ENCODE measurements at regions not wholly inside any gene's neighbourhood (a gene's known extent, or its start where the extent isn't known, plus 50 kb on each side); places are given as distances from the start of the nearest gene placed in this dataset.

DNA sequence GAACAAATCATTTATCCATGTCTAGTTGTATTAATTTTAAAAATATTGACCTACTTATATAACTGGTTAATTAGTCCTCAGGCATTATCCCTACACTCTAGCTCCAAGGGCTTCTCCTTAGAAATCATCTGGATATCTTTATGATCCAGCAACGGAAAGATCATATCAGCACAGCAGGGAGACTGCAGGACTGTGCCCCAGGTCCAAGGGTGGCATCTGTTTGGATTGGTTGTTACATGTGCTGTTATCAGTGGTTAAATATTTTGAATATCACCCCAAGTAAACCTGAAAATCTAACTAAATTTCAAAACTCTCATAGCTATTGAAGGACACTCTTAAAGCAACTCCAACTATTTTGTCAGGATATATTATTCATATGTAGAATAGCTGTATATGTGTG, 556.2 kb upstream of the ZEB2 start:
- TF ChIP-seq, protein P1, sequence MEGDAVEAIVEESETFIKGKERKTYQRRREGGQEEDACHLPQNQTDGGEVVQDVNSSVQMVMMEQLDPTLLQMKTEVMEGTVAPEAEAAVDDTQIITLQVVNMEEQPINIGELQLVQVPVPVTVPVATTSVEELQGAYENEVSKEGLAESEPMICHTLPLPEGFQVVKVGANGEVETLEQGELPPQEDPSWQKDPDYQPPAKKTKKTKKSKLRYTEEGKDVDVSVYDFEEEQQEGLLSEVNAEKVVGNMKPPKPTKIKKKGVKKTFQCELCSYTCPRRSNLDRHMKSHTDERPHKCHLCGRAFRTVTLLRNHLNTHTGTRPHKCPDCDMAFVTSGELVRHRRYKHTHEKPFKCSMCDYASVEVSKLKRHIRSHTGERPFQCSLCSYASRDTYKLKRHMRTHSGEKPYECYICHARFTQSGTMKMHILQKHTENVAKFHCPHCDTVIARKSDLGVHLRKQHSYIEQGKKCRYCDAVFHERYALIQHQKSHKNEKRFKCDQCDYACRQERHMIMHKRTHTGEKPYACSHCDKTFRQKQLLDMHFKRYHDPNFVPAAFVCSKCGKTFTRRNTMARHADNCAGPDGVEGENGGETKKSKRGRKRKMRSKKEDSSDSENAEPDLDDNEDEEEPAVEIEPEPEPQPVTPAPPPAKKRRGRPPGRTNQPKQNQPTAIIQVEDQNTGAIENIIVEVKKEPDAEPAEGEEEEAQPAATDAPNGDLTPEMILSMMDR (IDR thresholded peaks at IDR 0.05) = no peak
- intact Hi-C loops (cut with DNase I, micrococcal nuclease) = no loop called here
- Histone ChIP-seq H3K9me3 (no peaks in the 10 kb centered on the region), H3K36me3 (ENCODE audit: low read depth) (no peaks in the 10 kb centered on the region), H3K4me1 (ENCODE audit: low read depth) (no peaks in the 10 kb centered on the region), H3K4me3 (no peak overlapping the region)
- DNase-seq (no peak), ATAC-seq (no peak)

DNA sequence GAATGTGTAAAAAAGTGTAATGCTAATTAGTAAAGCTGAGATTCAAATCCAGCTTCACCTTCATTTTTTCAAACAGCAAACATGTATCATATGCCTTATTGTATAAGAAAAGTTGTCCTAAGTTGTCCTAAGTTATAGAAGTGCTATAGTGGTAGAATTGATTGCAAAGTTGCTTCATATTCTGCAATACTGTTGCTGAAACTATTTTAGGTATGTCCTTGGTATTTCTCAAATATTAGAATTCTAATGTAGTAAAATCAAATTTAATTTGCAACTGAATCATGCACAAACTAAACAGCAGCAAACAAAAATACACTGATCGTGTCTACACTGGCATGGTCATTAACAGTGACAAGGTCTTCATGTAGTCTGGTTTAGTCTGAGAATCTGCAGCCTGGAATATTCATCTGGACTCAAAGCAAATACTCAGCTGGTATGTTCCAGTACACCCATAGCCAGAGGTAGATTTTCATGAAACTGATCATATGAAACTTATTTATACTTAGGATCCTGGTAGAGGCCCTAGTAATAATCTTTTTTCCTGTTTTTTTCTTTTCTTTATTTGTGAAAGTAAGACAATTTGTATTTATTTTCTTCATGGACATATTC, 555.6 kb upstream of the ZEB2 start:
- intact Hi-C loops (cut with DNase I, micrococcal nuclease) = no loop called here
- TF ChIP-seq, protein P1 (IDR thresholded peaks at IDR 0.05) = no peak
- Histone ChIP-seq H3K4me1 (ENCODE audit: low read depth) (no peaks in the 10 kb centered on the region), H3K4me3 (no peak overlapping the region), H3K9me3 (no peaks in the 10 kb centered on the region), H3K36me3 (ENCODE audit: low read depth) (no peaks in the 10 kb centered on the region)
- DNase-seq = no peak
- ATAC-seq = no peak

DNA sequence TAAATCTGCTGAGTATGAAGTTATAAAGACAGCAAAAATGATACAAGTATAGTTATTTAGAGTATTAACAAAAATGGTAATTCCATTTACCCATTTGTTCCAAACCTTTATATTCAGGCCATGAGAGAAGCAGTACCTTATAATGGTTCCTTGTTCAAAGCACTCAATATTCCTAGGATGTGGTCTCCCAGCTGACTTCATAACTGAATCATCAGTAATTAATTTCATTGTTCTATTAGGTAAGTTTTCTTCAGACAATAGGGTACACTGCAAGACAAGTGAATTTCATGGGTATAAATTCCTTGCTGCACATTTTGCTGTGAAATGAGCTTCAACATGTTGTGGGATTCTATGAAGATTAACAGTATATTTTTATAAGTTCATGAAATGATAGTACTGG, 550.8 kb upstream of the ZEB2 start:
- DNase-seq (no peak), ATAC-seq (no peak)
- no peaks in the 10 kb centered on the region for H3K4me1 ChIP-seq (ENCODE audit: low read depth)
- H3K4me3 ChIP-seq = no peak overlapping the region
- TF ChIP-seq, protein P1 (IDR thresholded peaks at IDR 0.05) = no peak
- no peaks in the 10 kb centered on the region for H3K9me3 ChIP-seq
- intact Hi-C loops (cut with DNase I, micrococcal nuclease) = no loop called here
- H3K36me3 ChIP-seq (ENCODE audit: low read depth) = no peaks in the 10 kb centered on the region

DNA sequence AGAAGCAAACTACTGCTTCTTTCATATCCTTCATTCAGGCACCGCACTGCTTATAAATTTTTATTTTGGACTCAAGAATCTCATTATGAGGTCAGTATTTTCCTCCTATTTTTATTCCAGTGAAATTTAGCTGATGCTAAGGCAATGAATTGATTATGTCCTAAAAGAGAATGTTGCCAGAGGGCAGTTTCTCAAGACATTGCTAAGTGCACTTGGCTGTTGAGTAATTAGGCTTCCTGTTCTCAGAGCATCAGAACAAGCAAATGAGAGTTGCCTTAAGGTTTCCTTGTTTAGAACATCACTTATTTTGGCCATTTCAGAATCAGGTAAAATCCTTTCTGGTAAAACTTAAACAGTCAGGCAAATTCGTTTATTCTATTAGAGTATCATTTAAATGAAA, 548.6 kb upstream of the ZEB2 start:
- intact Hi-C loops (cut with DNase I, micrococcal nuclease) = no loop called here
- no peaks in the 10 kb centered on the region for H3K4me1 ChIP-seq (ENCODE audit: low read depth)
- H3K4me3 ChIP-seq = no peak overlapping the region

DNA sequence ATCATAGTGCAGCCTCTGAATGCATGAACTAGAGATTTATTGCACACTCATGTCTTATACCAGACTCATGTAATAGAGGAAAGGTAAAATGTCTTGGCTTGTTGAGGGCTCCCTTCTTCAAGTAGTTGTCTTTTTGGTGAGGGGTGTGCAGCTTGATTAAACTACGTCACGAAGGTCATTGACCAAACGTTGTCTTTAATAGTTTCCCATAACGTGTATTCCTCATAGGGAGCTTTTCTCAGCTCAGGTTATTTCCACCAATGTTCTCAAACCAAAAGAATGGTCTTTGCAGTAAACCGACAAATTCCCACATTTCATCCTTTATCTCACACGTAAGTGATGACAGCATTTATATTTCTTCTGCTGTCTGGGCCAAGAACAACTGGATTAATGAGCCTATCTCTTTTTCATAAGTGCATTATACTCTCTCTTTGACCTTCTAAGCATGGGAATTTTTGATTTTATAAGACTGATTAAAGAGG, 547.7 kb upstream of the ZEB2 start:
- Histone ChIP-seq H3K36me3 (ENCODE audit: low read depth) (no peaks in the 10 kb centered on the region), H3K4me3 (no peak overlapping the region), H3K9me3 (no peaks in the 10 kb centered on the region), H3K4me1 (ENCODE audit: low read depth) (no peaks in the 10 kb centered on the region)
- DNase-seq (no peak), ATAC-seq (no peak)
- intact Hi-C loops (cut with DNase I, micrococcal nuclease) = no loop called here
- TF ChIP-seq, protein P1 (IDR thresholded peaks at IDR 0.05) = no peak

More for the DNA sequence above, 548.6 kb upstream of the ZEB2 start:
- no peaks in the 10 kb centered on the region for H3K36me3 ChIP-seq (ENCODE audit: low read depth)
- ATAC-seq = no peak
- no peak for DNase-seq
- H3K9me3 ChIP-seq = no peaks in the 10 kb centered on the region
- TF ChIP-seq, protein P1 (IDR thresholded peaks at IDR 0.05) = no peak

Measured in mucosa of descending colon (tissue), 3 donors.